HL-60 (cell line): ENCODE measurements at regions not wholly inside any gene's neighbourhood (a gene's known extent, or its start where the extent isn't known, plus 50 kb on each side); places are given as distances from the start of the nearest gene placed in this dataset.
A peak's percentile ranks its signal among the peaks of the same experiment; 100 is the strongest.

Experiments
- DNase-seq, 2 experiments: peaks; one replicate each; pipeline ENCODE4 v3.0.0-alpha.2; 2010 to 2020; ENCODE audit warnings: low read depth in 1 of 2, low spot score in 1 of 2
- H3K27ac ChIP-seq: fragments of 250-450 bp; sonication (Bioruptor Pico); replicated peaks from 2 replicates; pipeline ENCODE4 v1.5.1; 2020; ENCODE audit warnings: mild to moderate bottlenecking, moderate library complexity
- H3K27me3 ChIP-seq: fragments of 250-450 bp; sonication (Bioruptor Pico); 2 replicates; pipeline ENCODE4 v1.5.1; 2021; ENCODE audit warnings: mild to moderate bottlenecking, moderate library complexity; ENCODE audit not compliant: insufficient read depth, poor library complexity, severe bottlenecking
- H3K4me3 ChIP-seq: replicated peaks from 2 replicates; pipeline ENCODE4 v1.5.1; 2011; ENCODE audit warnings: mild to moderate bottlenecking, control low read depth, low read length; ENCODE audit not compliant: insufficient read depth
- GABPA ChIP-seq: IDR thresholded peaks from 2 replicates; pipeline ENCODE4 v1.6.1; 2012; ENCODE audit warnings: low read depth
- POLR2AphosphoS5 ChIP-seq: IDR thresholded peaks from 2 replicates; pipeline ENCODE4 v1.6.1; 2012; ENCODE audit warnings: low read depth
- SPI1 ChIP-seq: IDR thresholded peaks from 2 replicates; pipeline ENCODE4 v1.6.1; 2012; ENCODE audit warnings: low read depth, mild to moderate bottlenecking, borderline replicate concordance
- TF ChIP-seq, protein P1 (sequence below): IDR thresholded peaks from 2 replicates; pipeline ENCODE4 v1.6.1; 2012; ENCODE audit warnings: low read depth; ENCODE audit not compliant: insufficient replicate concordance
- TF ChIP-seq, protein P2 (sequence below): IDR thresholded peaks from one replicate; pipeline ENCODE4 v1.5.1; 2011; ENCODE audit warnings: low read length, control low read depth, inconsistent platforms; ENCODE audit not compliant: insufficient read depth

DNA sequence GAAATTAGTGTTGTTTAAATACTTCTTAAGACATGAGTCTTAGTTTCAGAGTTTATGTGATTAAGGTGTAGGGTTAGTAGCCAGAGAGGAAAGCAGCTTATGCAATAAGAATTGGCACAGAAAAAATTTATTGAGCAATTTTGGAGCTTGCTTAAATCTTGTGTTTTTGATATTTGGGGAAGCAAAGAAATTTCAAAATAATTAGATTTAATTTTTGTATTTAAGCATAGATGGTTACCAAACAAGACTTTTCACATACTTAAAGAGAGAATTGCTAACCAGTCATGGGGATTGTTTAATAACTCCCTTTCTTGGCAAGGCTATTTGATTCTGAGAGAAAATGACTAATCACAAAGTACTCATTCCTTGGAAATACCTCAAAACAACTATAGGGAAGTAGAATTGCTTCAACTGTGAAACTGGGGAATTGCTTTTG, 202.0 kb upstream of the GRID2 start:
- TF ChIP-seq, protein P1, sequence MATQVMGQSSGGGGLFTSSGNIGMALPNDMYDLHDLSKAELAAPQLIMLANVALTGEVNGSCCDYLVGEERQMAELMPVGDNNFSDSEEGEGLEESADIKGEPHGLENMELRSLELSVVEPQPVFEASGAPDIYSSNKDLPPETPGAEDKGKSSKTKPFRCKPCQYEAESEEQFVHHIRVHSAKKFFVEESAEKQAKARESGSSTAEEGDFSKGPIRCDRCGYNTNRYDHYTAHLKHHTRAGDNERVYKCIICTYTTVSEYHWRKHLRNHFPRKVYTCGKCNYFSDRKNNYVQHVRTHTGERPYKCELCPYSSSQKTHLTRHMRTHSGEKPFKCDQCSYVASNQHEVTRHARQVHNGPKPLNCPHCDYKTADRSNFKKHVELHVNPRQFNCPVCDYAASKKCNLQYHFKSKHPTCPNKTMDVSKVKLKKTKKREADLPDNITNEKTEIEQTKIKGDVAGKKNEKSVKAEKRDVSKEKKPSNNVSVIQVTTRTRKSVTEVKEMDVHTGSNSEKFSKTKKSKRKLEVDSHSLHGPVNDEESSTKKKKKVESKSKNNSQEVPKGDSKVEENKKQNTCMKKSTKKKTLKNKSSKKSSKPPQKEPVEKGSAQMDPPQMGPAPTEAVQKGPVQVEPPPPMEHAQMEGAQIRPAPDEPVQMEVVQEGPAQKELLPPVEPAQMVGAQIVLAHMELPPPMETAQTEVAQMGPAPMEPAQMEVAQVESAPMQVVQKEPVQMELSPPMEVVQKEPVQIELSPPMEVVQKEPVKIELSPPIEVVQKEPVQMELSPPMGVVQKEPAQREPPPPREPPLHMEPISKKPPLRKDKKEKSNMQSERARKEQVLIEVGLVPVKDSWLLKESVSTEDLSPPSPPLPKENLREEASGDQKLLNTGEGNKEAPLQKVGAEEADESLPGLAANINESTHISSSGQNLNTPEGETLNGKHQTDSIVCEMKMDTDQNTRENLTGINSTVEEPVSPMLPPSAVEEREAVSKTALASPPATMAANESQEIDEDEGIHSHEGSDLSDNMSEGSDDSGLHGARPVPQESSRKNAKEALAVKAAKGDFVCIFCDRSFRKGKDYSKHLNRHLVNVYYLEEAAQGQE = no peak
- TF ChIP-seq GABPA (no peak), POLR2AphosphoS5 (no peak), SPI1 (no peak)
- TF ChIP-seq, protein P2, sequence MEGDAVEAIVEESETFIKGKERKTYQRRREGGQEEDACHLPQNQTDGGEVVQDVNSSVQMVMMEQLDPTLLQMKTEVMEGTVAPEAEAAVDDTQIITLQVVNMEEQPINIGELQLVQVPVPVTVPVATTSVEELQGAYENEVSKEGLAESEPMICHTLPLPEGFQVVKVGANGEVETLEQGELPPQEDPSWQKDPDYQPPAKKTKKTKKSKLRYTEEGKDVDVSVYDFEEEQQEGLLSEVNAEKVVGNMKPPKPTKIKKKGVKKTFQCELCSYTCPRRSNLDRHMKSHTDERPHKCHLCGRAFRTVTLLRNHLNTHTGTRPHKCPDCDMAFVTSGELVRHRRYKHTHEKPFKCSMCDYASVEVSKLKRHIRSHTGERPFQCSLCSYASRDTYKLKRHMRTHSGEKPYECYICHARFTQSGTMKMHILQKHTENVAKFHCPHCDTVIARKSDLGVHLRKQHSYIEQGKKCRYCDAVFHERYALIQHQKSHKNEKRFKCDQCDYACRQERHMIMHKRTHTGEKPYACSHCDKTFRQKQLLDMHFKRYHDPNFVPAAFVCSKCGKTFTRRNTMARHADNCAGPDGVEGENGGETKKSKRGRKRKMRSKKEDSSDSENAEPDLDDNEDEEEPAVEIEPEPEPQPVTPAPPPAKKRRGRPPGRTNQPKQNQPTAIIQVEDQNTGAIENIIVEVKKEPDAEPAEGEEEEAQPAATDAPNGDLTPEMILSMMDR = no peak
- Histone ChIP-seq H3K4me3 (no peak overlapping the region), H3K27me3 (no peaks in the 10 kb centered on the region), H3K27ac (peak overlapping the region; percentile 31; the same call in 1 of the 2 replicates)
- peak; percentile 13 to 59 for DNase-seq

DNA sequence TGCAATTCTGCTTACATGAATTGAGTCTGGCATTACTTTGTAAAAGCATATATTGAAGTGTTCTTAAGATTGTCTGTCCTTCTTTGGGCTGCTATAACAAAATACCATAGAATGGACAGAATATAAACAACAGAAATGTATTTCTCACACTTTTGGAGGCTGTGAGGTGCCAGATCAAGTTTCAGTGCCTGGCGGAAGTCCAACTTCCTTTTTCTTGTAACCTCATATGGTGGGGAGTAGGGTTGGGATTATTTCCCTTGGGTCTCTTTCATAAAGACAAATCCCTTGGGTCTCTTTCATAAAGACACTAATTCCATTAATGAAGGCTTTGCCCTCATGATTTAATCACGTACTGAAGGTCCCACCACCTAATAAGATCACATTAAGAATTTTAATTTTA, 199.3 kb upstream of the GRID2 start:
- H3K4me3 ChIP-seq = no peak overlapping the region
- no peak overlapping the region for H3K27ac ChIP-seq
- peak; percentile 44; the same call in 1 of the 2 replicates for TF ChIP-seq SPI1
- TF ChIP-seq, protein P2 = no peak
- H3K27me3 ChIP-seq = no peaks in the 10 kb centered on the region
- peak; percentile 5 to 57 for DNase-seq

DNA sequence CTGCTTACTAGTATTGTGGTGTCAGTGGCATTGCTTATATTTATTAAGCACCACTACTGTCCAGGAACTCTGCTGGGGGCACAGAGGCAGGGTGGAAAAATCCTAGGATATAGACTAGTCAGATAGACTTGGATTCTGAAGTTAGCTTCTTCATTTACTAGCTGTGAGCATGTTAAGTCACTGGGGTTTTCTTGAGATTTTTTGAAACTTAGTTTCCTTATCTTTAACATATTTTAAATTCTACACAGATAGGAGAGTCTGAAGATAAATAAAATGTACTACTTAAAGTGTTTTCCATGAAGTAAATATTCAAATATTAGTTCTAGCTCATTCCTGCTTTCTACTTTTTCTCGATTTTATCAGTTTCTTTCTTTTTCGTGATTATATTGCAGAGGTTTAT, 196.9 kb upstream of the GRID2 start:
- TF ChIP-seq, protein P2 = no peak
- TF ChIP-seq, protein P1 = no peak
- no peak for TF ChIP-seq POLR2AphosphoS5
- TF ChIP-seq GABPA = no peak
- DNase-seq = no peak
- H3K27ac ChIP-seq = no peak overlapping the region
- no peaks in the 10 kb centered on the region for H3K27me3 ChIP-seq
- H3K4me3 ChIP-seq = no peak overlapping the region

DNA sequence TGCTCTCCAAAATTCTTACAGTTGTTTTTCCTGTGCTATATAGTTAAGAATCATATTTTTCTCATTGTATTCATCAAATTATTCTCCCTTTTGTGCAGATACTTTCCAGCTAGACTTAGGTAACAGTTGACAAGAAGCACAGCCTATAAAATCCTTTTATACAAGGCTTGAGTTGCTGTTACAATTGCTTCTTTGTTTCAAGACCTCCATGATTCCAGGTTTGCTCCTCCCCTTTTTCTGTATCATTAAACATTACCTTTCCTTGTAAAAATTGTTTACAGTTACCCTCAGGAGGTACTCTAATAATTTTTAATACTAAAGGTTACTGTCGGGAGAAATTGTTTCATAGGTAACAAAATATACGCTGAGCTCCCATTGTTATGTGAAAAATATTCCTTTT, 192.3 kb upstream of the GRID2 start:
- Histone ChIP-seq H3K27ac (no peak overlapping the region), H3K4me3 (no peak overlapping the region), H3K27me3 (no peaks in the 10 kb centered on the region)
- TF ChIP-seq POLR2AphosphoS5 = no peak
- TF ChIP-seq, protein P2 = no peak
- no peak for TF ChIP-seq GABPA
- TF ChIP-seq SPI1 = no peak
- TF ChIP-seq, protein P1 = no peak
- no peak for DNase-seq
